ENCODE measurements at regions not wholly inside any gene's neighbourhood (a gene's known extent, or its start where the extent isn't known, plus 50 kb on each side); places are given as distances from the start of the nearest gene placed in this dataset.

DNA sequence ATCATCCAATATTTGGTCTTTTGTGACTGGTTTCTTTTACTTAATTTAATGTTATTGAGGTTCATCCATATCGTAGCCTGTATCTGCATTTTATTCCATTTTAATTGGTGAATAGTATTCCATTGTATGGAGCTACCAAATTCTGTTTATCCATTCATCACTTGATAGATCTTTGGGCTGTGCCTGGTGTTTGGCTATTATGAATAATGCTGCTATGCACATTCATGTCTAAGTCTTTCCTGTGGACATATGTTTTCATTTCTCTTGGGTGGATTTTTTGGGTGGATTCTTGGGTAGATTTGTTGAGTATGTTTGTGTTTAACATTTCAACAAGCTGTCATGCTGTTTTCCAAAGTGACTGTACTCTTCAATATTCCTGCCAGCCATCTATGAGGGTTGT, 52.5 kb upstream of the NEDD4L start:
- no peak for DNase-seq

DNA sequence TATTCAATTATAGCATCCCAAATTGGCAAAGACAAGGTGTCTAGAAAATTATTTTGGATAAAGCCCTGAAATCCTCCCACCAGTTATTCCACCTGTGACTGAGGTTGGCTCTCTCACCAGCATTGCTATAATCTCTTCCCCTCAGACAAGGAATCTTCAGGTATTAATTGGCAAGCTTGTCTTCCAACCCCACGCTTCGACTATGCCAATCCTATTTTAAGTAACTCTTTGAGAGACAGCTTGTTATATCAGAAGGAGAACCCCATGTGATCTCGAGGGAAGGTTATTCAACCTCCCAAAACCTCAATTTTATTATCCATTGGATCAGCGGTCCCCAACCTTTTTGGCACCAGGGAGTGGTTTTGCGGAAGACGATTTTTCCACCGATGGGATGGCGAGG, 54.5 kb upstream of the NEDD4L start:
- DNase-seq, result no peak

DNA sequence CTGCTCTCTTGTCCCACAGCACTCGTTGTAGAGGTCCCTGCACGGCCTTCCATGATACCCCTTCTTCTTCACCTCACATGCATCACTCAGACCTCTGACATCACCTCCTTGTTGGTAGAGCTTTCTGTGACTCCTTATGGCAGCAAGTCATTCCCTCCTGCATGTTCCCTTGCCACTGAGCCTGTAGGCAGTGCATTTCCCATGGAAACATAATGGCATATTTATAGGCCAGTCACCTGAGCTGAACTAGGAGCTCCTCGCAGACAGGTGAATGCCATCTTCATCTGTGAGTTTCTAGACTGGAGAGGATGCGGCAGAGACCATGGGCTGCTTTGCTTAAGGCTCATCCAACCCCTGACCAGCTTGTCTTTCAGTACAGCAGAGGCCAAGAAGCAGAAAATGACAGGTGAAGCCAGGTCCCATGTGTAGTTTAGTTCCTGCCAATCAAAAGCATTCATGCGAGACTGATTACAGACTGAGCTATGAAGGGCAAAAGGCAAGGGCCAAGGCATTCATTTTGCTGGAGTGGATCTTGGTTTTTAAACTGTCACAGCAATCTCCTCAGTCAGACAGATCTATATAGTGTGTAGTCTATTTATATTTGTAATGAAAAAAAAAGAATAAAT, 59.4 kb upstream of the NEDD4L start:
- no peak for DNase-seq

DNA sequence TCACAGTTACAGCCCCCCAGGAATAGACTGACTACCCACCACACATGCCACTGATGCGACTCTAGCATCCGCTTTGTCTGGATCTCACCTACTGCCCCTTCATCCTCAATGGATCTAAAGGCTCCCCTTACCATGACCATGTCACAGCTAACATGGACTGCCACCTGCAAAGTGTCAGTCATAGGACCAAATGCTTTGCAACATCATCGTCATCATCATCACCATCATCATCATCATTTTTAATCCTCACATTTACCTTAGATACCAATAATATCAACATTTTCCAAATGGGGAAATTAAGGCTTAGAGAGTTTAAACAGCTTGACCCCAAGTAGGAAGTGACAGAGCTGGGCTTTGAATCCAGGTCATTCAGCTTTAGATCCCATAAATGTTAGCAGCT, 60.1 kb upstream of the NEDD4L start:
- DNase-seq, result no peak

DNA sequence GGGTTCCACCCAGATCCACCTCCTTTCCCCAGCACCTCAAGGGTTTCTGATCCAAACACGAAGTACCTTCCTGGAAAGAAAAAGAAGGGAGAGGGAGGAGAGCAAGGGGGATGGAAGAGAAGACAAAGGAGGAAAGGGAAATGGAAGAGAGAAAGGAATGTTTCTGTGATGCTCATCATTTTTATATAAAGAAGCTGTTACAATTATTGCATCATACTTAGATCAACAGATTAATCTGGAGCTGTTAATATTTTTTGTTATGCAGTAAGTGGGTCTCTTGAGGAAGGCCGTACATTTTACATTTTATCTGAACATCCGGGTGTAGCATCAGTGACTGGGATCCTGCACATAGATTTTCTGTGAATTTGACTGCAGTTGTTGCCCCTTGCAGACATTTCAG, 60.6 kb upstream of the NEDD4L start:
- DNase-seq, result no peak

DNA sequence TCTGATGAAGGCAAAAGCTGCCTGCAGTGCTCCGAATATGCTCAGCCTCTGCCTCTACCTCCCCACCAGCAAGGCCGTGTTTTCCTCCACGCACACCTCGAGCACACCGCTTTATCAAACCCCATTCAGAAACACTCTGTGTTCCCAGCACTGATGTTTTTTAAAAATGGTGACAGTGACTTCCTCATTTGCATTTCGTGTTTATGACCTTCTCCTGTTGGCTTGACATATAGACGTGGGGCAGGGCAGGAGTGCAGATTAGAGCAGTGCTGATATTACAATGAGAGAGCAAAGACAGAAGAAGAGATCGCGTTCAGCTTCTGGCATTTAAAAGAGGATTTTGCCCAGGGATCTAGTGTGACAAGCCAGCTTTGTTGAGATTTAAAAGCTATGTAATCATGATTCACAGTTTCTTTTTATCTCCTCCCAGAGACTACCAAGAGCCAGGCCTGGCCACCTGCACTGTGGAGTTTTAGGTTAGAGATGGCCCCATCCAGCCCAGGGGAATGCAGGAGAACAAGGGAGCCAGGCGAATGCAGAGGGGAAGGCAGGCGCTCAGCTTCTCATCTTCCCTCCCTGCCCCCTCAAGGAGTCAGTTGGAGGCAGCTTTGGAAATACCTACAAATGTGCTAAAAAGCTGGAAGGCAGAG, 61.5 kb upstream of the NEDD4L start:
- no peak for DNase-seq

DNA sequence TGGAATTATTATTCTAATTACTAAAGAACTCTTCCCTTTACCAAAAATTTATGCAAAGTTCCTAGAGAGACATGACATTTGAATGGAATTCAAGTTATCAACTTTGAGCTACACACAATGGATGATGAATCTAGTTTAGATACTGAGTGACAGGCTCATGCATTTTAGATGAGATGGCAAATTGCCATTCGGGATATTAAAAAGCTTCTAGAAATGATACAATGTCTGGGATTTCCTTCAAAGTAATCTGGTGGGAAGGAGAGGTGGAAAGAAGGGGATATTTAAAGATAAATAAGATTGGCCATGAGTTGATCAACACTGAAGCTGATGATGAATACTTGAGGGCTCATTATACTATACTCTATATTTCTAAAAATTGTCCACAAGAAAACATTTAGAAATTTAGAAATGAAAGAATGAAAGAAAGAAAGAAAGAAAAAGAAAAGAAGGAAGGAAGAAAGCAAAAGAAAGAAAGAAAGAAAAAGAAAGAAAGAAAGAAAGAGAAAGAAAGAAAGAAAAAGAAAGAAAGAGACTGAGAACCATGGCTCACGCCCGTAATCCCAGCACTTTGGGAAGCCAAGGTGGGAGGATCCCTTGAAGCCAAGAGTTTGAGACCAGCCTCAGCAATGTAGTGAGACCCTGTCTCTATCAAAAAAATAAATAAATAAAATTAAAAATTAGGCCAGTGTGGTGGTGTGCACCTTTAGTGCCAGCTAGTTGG, 62.6 kb upstream of the NEDD4L start:
- no peak for DNase-seq

DNA sequence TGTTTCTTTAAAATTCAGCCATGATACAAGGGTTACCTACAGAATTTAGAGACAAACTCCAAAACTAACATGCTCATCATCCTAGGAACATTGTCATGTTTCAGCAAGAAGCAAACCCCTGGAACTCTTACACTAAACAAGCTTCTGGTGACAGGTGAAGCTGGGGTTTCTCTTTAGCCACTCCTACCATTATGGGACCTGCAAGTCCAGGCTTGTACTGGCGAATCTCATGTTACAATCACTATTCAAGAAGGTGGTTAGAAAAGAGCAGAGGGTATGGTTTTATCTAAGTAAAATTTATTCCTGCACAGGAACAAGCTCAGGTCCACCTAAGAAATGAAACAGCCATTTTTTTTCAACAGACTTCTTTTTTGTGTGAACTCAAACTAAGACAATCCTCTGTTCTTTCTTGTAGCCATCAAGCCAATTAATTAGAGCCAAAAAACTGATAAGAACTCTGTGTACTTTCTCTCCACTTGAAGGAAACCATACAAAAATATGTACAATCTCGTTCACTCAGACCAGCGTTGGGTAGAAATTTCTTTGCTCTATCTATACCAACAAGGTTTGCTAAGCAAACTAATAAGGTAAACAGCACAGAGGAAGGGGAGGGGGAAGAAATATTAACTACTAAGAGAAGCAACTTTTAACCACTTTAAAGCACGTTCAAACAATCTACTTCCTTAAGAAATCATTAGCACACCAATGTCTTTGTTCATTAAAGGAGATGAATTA, 63.3 kb upstream of the NEDD4L start:
- no peak for DNase-seq

DNA sequence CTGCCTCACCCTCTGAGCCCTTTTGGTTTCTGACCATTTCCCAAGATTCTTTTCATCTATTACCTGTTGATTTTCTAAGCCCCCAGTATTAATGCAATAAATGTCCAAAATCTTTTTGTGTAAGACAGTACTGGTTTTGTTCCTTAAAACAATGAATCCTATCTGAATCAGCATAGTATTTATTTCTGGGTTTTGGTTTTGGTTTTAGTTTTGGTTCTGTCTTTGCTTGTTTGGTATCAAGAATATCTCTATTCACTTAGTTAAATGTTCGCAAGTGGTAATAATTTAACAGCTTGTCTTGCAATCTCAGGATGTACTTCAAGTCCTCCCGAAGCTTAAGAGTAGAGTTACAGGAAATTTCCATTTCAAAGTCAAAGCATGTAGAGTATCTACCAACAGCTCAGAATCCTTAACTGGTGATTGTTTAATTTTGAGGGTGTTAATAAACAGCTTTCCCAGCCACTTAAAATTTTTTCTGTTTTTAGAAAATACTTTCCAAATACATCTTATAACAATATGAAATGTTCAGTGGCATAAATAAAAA, 67.7 kb upstream of the NEDD4L start:
- DNase-seq, result no peak

DNA sequence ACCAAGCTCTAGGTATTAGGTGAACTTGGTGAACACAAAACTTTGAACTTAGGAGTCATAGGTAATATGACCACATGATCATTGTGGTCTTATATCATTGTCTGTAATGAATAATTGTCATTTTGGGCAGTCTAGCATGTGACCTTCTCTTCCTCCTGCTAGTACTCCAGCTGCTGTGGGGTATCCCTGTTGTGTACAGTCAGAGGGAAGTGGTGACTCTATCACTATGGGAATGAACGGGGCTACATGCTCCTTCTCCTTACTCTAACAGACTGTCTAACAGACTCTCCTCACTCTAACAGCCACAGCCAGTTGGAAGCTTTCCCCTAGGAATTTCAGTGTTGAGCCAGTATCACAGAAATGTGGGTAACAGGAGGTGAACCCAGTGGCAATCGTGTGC, 68.2 kb upstream of the NEDD4L start:
- DNase-seq, result no peak

DNA sequence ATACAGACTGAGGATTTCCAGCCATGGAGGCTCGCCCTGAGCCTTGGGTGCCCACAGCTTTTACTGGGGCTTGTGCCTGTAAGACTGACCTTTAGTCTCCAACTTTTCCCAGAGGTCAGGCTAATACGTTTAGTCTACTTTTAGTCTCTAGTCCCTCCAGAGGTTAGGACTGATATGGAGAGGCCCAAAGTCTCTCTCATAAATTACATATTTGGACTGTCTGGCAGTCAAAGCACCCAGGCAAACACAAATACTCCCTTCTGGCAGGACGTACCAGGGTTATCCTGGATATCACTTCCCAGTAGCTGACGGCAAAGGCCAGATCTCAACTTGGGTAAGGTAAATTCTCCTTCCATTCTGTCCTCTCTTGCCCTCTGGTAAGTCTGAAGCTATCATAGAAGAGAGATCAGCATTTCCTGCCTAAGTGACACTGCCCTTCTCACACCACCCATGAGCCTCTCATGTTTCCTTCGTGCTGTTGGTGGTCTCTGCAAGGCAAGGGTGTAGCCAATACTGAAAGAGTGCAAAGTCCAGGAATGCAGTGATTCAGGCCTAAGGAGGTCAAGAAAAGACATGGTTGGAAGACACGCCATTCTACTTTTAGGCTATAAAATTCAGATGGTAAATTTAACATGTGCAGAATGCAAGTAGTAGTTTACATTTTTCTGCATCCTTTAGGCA, 69.3 kb upstream of the NEDD4L start:
- no peak for DNase-seq

DNA sequence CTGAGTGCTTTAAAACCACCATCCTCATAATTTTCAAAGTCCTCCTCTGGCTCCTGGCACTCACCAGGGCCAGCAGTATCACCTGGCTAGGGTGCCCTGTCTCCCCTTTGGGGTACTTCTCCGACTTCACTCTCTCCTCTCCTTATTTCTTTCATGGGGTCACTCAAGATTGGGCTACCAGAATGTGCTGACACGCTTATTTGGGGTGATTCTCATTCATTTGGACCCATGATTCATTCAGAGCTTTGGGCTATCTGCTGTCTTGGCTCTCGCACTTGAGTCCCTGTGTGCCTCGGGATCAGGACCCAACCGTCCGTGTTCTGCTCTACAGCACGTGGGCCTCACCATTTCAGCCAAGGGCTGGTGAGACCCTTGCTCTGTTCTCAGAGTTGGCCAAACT, 70.1 kb upstream of the NEDD4L start:
- DNase-seq, result no peak

DNA sequence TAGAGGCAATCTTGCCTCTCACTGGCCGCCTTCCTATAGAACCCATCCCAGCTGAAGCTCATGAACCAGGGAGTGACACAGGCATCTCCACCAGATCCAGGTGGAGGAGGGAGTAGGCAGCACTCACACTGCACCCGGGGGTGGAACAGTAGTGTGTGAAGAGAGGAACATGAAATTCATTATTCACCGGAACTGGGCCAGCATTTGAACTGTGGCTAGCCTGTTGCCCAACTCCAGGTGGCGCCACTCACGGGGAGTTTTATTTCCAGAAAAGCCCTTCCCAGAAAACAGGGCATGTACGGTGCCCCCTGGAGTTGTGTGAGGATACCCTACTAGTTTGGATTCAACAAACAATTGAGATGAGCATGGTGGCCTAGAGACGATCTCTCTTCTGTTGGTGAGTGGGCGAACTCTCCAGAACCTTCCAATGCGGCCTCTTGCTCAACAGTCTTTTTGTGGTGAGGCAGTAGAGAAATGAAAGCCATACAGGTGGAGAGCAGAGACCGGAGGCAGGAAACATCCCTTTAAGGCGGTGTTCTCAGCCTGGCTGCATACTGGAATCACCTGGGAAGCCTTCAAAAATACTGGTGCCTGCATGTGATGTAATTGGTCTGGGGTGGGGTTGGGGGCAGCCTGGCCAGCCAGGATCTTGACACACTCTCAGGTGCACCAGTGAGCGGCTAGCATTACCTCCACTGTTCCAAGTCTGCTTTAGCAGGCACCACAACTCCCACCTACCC, 73.5 kb upstream of the NEDD4L start:
- no peak for DNase-seq

DNA sequence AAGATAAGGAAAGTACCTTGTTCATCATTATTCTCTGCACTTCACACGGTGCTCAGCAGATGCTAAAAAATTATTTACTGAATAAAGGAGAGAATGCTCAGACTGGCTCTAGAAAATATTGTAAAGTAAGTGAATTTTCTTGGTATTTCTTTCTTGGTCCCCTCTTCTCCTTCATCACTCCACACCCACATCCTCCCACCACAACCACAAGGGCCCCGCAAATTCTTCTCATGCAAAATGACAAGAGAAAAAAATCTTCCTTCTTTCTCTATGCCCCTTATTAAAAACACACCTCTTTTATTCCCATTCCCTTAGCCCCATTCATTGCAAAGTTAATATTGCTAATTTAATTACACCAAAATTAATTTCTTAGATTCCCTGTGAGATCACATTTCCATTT, 74.2 kb upstream of the NEDD4L start:
- DNase-seq, result no peak

DNA sequence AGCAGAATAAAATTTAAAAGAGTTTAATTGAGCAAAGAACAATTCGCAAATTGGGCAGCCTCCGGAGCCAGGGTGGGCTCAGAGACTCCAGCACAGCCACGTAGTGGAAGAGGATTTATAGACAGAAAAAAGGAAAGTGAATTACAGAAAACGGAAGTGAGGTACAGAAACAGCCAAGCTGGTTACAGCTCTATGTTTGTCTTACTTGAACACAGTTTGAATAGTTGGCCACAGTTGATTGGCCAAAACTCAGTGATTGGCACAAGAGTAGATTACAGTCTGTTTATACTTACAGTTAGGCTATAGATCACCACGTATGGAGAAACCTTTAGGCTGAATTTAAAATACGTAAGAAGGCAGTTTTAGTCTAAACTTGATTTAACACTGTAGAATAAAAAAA, 78.8 kb upstream of the NEDD4L start:
- no peak for DNase-seq

DNA sequence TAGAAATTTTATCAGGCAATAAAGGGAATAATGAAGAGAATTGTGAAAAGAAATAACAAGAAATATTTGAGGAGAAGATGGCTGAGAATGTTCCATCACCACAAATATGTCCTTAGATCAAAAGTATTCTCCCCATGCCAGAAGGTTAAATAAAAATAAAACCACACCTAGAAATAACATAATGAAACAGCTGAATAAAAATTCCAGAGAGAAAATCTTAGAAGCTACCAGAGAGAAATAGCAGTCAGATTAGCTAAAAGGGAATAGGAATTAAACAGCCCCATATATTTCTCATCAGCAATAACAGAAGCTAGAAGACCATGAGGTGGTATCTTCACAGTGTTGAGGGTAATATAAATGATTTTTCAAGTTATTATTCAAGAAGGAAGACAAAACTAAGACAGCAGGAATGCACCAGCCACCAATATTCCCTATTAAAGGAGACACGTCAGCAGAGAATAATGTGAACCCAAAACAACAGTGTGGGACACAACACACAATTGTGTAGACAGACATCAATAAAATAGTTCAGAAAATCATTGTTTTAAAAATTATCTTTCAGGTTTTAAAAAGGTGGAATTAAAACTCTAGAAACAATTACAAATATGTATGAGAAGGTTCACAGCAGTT, 82.0 kb upstream of the NEDD4L start:
- DNase-seq, result no peak

DNA sequence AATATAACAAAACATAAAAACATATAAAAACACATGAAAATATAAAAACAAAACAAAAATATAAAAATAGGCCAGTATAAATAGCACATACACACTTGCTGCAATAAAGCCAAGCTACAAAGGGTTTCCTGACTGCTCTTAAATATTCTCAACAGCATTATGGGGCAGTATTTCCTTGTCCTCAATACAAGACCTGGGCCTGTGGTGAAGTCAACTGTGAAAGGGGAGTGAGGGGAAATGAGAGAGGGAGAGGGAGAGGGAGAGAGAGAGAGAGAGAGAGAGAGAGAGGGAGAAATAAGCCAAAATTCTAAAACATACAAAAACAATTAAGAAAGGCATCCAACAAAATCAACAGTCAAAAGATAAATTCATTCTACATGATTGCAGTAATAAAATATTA, 82.6 kb upstream of the NEDD4L start:
- DNase-seq, result no peak

DNA sequence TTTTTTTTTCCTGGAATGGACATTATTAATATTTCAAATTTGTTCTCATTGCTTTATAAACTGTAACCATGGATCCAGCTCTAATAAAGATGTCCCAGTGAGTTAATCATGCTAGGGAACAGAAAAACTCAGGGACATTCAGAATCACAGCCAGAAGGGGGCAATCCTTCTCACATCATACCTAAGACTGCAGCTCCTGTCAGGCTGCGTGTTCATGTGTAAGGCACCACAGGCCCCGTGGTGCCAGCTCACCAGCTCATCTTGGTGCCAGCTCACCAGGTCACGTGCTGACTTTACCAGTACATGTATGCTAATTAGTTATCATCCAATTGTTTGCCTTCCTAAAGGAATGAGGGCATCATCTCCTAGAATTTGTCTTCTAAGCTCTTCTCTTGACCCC, 84.7 kb upstream of the NEDD4L start:
- DNase-seq, result no peak

DNA sequence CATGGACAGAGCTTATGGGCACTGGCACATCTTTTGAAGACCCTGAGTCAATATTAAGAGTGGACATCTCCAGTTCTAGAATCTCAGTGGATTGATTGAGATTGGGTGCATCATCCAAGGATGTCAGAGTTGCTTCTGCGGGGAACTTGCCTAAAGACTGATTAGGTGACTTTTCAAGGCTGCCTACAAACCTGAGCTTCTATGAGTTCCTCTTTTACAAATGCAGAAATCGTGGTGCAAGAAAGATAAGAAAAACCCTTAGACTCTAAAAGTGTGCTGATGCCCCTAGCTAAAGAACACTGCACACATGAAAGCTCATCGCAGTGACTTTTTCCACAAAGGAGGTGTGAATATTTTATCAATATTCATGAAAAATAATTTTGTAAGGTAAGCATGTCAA, 86.8 kb upstream of the NEDD4L start:
- DNase-seq, result no peak

DNA sequence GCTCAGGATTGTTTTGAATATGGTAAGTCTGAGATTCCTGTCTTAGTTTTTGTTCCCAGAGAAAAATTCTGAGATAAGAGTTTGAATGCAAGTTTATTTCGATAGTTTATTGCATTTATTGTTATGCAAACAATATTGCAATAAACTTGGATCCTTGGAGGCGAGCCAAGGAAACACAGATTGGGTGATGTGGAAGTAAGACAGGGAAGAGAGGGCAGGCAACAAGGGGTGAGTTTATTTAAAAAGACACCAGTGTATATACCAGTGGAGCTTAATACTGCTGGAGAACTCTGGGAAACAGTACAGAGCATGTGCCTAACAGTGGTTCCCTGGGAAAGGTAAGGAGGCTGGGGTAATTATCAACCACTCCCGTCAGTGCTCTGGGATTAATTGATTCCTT, 87.5 kb upstream of the NEDD4L start:
- DNase-seq, result no peak

DNA sequence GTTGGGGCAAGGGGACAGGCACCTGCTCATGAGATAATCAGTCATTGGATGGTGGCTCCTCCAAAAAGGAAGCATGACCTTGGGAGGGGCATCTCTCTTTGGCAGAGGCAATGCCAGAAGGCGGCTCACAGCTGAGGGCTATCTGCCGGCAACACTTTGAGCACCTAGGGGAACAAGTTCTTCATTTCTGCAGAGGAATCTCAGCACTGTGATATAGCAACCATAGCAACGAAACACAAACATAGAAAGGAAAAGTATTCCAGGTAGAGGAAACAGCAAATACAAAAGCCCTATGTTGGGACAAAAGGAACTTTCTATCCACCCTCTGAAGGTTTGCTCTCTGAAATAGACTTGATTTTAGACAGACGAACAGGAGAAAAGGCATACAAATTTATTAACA, 89.1 kb upstream of the NEDD4L start:
- no peak for DNase-seq

DNA sequence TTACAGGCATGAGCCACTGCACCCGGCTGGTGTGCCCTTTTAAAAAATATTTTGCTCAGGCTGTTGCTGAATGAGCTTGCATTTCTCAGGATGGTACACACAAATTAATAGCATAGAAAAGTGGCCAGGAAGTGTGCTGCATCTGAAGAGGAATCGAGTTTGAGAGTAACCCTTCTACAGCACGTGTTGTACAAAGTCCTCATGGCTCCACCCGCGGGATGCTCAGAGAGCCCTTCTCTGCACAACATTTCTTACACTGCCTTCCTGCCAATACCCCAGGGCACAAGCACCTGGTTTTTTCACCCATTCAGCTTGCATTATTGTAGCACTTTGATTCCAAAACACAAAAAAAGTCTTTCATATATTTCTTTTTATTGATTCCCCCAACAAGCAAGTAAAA, 90.1 kb upstream of the NEDD4L start:
- no peak for DNase-seq

Data from activated CD4-positive, CD25-positive, alpha-beta regulatory T cell (primary cell).